Uterus (tissue), 2 donors: ENCODE measurements at regions not wholly inside any gene's neighbourhood (a gene's known extent, or its start where the extent isn't known, plus 50 kb on each side); places are given as distances from the start of the nearest gene placed in this dataset.

Experiments used
- POLR2A ChIP-seq, 2 donors: fragments of 450-650 bp; IDR thresholded peaks; one replicate each; pipeline ENCODE4 v1.6.1; 2016; ENCODE audit warnings: antibody characterized with exemption in 2 of 2, mild to moderate bottlenecking in 1 of 2, moderate library complexity in 1 of 2
- TF ChIP-seq, protein P1 (sequence below), 4 experiments: fragments of 200-600 bp in 2 of 4; fragments of 450-650 bp in 2 of 4; sonication (generic) in 2 of 4; IDR thresholded peaks; one replicate each; pipeline ENCODE4 v1.5.1; 2016 to 2019; ENCODE audit warnings: antibody characterized with exemption in 4 of 4, mild to moderate bottlenecking in 2 of 4, moderate library complexity in 1 of 4

GRCh38 chr4:18860836-18861530 is 839.4 kb upstream of the LCORL start:
- TF ChIP-seq POLR2A (IDR thresholded peaks at IDR 0.05): no peak
- TF ChIP-seq, protein P1, sequence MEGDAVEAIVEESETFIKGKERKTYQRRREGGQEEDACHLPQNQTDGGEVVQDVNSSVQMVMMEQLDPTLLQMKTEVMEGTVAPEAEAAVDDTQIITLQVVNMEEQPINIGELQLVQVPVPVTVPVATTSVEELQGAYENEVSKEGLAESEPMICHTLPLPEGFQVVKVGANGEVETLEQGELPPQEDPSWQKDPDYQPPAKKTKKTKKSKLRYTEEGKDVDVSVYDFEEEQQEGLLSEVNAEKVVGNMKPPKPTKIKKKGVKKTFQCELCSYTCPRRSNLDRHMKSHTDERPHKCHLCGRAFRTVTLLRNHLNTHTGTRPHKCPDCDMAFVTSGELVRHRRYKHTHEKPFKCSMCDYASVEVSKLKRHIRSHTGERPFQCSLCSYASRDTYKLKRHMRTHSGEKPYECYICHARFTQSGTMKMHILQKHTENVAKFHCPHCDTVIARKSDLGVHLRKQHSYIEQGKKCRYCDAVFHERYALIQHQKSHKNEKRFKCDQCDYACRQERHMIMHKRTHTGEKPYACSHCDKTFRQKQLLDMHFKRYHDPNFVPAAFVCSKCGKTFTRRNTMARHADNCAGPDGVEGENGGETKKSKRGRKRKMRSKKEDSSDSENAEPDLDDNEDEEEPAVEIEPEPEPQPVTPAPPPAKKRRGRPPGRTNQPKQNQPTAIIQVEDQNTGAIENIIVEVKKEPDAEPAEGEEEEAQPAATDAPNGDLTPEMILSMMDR (IDR thresholded peaks at IDR 0.05): no peak
